ENCODE measurements at regions not wholly inside any gene's neighbourhood (a gene's known extent, or its start where the extent isn't known, plus 50 kb on each side); places are given as distances from the start of the nearest gene placed in this dataset.

GRCh38 chr2:128591022-128591860 lies 272.6 kb upstream of the HS6ST1 start:
- no peak overlapping the region for H3K4me2 ChIP-seq (ENCODE audit: insufficient read depth, low read length)
- intact Hi-C loops (cut with micrococcal nuclease) (no loop called here), dilution Hi-C loops (cut with MboI; ENCODE audit: extremely low pct_ligation_motif_present, low sequenced_read_pairs) (no loop called here)
- BruUV-seq (replicated peaks) = no TSS peak
- no peak overlapping the region for H2AFZ ChIP-seq (ENCODE audit: low read depth, low read length)
- no peak overlapping the region for H3K9ac ChIP-seq (replicated peaks; ENCODE audit: extremely low read depth, insufficient read depth, low read length)
- CTCF ChIA-PET = no interaction called here
- no peaks in the 10 kb centered on the region for H3K27me3 ChIP-seq (ENCODE audit: control insufficient read depth in 2 of 2, insufficient read depth in 2 of 2, low read length in 2 of 2)
- TF ChIP-seq FOS (IDR thresholded peaks at IDR 0.05; ENCODE audit: borderline replicate concordance, insufficient read depth, low read length) = no peak
- no peak for TF ChIP-seq EZH2 (IDR thresholded peaks at IDR 0.05; ENCODE audit: borderline replicate concordance, low read depth, low read length, severe bottlenecking)
- TF ChIP-seq POLR2AphosphoS5 (IDR thresholded peaks at IDR 0.05; ENCODE audit: insufficient read depth, low read depth, low read length) = no peak
- TF ChIP-seq POLR2A (IDR thresholded peaks at IDR 0.05; ENCODE audit: low read depth, low read length) = no peak
- TF ChIP-seq JUN (IDR thresholded peaks at IDR 0.05; ENCODE audit: borderline replicate concordance, insufficient read depth, insufficient read length, low read depth) = no peak
- TF ChIP-seq GATA2 (IDR thresholded peaks at IDR 0.05; ENCODE audit: insufficient read depth, insufficient read length, low read depth, low read length) = no peak
- no peak for TF ChIP-seq MAX (IDR thresholded peaks at IDR 0.05; ENCODE audit: insufficient read depth, insufficient read length)
- TF ChIP-seq CTCF (IDR thresholded peaks at IDR 0.05; ENCODE audit: extremely low read depth in 1 of 2, insufficient read depth in 1 of 2, low read depth in 1 of 2, low read length in 2 of 2) = no peak
- TF ChIP-seq MYC (IDR thresholded peaks at IDR 0.05; ENCODE audit: low read depth, low read length) = no peak
- no peaks in the 10 kb centered on the region for H3K79me2 ChIP-seq (ENCODE audit: control insufficient read depth, insufficient read depth, low read length)
- H3K4me1 ChIP-seq (ENCODE audit: control insufficient read depth, extremely low read depth, insufficient read depth, low read length) = no peaks in the 10 kb centered on the region
- H3K9me1 ChIP-seq (replicated peaks; ENCODE audit: control insufficient read depth, extremely low read depth, insufficient read depth, low read length) = no peaks in the 10 kb centered on the region
- DNase-seq (ENCODE audit: low read depth, low spot score) (no peak), FAIRE-seq (no peak)
- no peaks in the 10 kb centered on the region for H4K20me1 ChIP-seq (replicated peaks; ENCODE audit: control insufficient read depth, extremely low read depth, insufficient read depth, low read length)
- no peak overlapping the region for H3K27ac ChIP-seq (ENCODE audit: insufficient read depth, low read depth, low read length)
- POLR2A ChIA-PET = no interaction called here
- no peak overlapping the region for H3K4me3 ChIP-seq (replicated peaks in 1 of 3; ENCODE audit: insufficient read depth in 1 of 3, low read depth in 1 of 3, low read length in 3 of 3)
- H3K36me3 ChIP-seq (ENCODE audit: control insufficient read depth in 2 of 2, extremely low read depth in 1 of 2, insufficient read depth in 2 of 2, low read length in 2 of 2) = no peaks in the 10 kb centered on the region
- H3K9me3 ChIP-seq (replicated peaks; ENCODE audit: control insufficient read depth, insufficient read depth, low read length) = no peaks in the 10 kb centered on the region
